SK-N-SH (cell line): ENCODE measurements at regions not wholly inside any gene's neighbourhood (a gene's known extent, or its start where the extent isn't known, plus 50 kb on each side); places are given as distances from the start of the nearest gene placed in this dataset.

Experiments used
- CTCF ChIA-PET: fragments of 300-600, 350-600 bp; formaldehyde crosslinking; extraction: SDS; loops from one replicate; lab custom pipeline; 2021; lab: Yijun Ruan, JAX
- POLR2A ChIA-PET: fragments of 350-600 bp; sonication (Branson Sonifier 250); formaldehyde crosslinking; extraction: SDS; loops from one replicate; lab custom pipeline; 2020; ENCODE audit warnings: antibody characterized with exemption, inconsistent platforms; lab: Yijun Ruan, JAX
- DNase-seq: peaks from one replicate; pipeline ENCODE4 v3.0.0; 2012
- H2AFZ ChIP-seq: fragments of 200-600 bp; sonication (generic); 2 replicates; pipeline ENCODE4 v1.8.1; 2016; ENCODE audit warnings: antibody characterized with exemption, mild to moderate bottlenecking, low read depth
- H3F3A ChIP-seq: fragments of 200-600 bp; sonication (generic); replicated peaks from 2 replicates; pipeline ENCODE3; 2016; ENCODE audit warnings: antibody characterized with exemption, mild to moderate bottlenecking; ENCODE audit not compliant: insufficient read depth
- H3K27ac ChIP-seq, 2 experiments: fragments of 200-500 bp in 1 of 2; fragments of 200-600 bp in 1 of 2; sonication (Bioruptor generic) in 1 of 2; sonication (generic), shearing (Covaris generic) in 1 of 2; 2 replicates each; pipeline versions ENCODE4 v1.5.1 to v1.6.1; 2014 to 2016; ENCODE audit warnings: low read depth in 2 of 2, inconsistent platforms in 1 of 2, low read length in 1 of 2, mild to moderate bottlenecking in 1 of 2, mixed read lengths in 1 of 2
- H3K27me3 ChIP-seq: fragments of 200-600 bp; sonication (generic), shearing (Covaris generic); 2 replicates; pipeline ENCODE4 v1.6.1; 2016; ENCODE audit warnings: mixed run types; ENCODE audit not compliant: insufficient read depth
- H3K36me3 ChIP-seq, 2 experiments: fragments of 200-500 bp in 1 of 2; fragments of 200-600 bp in 1 of 2; sonication (Bioruptor generic) in 1 of 2; sonication (generic) in 1 of 2; replicated peaks in 1 of 2; 2 replicates each; pipeline versions ENCODE3 to v1.5.1; 2014 to 2016; ENCODE audit warnings: low read length in 1 of 2, mild to moderate bottlenecking in 1 of 2; ENCODE audit not compliant: insufficient read depth in 2 of 2, control insufficient read depth in 1 of 2
- H3K4me1 ChIP-seq, 2 experiments: fragments of 200-500 bp in 1 of 2; fragments of 200-600 bp in 1 of 2; sonication (Bioruptor generic) in 1 of 2; sonication (generic), shearing (Covaris generic) in 1 of 2; 2 replicates each; pipeline versions ENCODE4 v1.5.1 to v1.6.1; 2014 to 2016; ENCODE audit warnings: low read depth in 1 of 2, low read length in 1 of 2, mixed run types in 1 of 2; ENCODE audit not compliant: insufficient read depth in 2 of 2, control insufficient read depth in 1 of 2
- H3K4me2 ChIP-seq: fragments of 200-600 bp; sonication (generic), shearing (Covaris generic); 2 replicates; pipeline ENCODE4 v1.6.1; 2017; ENCODE audit warnings: mixed run types
- H3K4me3 ChIP-seq, 2 experiments: fragments of 200-500 bp in 1 of 2; fragments of 200-600 bp in 1 of 2; sonication (Bioruptor generic) in 1 of 2; sonication (generic), shearing (Covaris generic) in 1 of 2; 2 replicates each; pipeline versions ENCODE4 v1.5.1 to v1.8.1; 2014 to 2016; ENCODE audit warnings: low read depth in 2 of 2, inconsistent platforms in 1 of 2, low read length in 1 of 2, mild to moderate bottlenecking in 1 of 2, mixed read lengths in 1 of 2, moderate library complexity in 1 of 2
- H3K79me2 ChIP-seq: fragments of 200-600 bp; sonication (generic); 2 replicates; pipeline ENCODE4 v1.8.1; 2017; ENCODE audit warnings: mild to moderate bottlenecking; ENCODE audit not compliant: insufficient read depth
- H3K9ac ChIP-seq: fragments of 200-600 bp; sonication (generic); 2 replicates; pipeline ENCODE4 v1.6.1; 2017; ENCODE audit warnings: mixed run types
- H3K9me2 ChIP-seq: fragments of 200-600 bp; sonication (generic); 2 replicates; pipeline ENCODE4 v1.6.1; 2017; ENCODE audit warnings: mixed run types
- H3K9me3 ChIP-seq: fragments of 200-600 bp; sonication (generic); 2 replicates; pipeline ENCODE4 v1.6.1; 2017; ENCODE audit warnings: mixed run types, mild to moderate bottlenecking, moderate library complexity
- H4K20me1 ChIP-seq: fragments of 200-600 bp; sonication (generic); 2 replicates; pipeline ENCODE4 v1.6.1; 2017; ENCODE audit warnings: mild to moderate bottlenecking, mixed run types; ENCODE audit not compliant: insufficient read depth
- ELF1 ChIP-seq: IDR thresholded peaks from 2 replicates; pipeline ENCODE4 v1.4.0; 2012
- EP300 ChIP-seq, 2 experiments: IDR thresholded peaks; 2 replicates each; pipeline versions ENCODE4 v1.4.0 to v1.6.1; 2012; ENCODE audit warnings: borderline replicate concordance in 1 of 2, low read depth in 1 of 2, low read length in 1 of 2
- EZH2phosphoT487 ChIP-seq: fragments of 200-600 bp; sonication (generic); IDR thresholded peaks from 2 replicates; pipeline ENCODE4 v1.6.1; 2017; ENCODE audit warnings: low read depth, mixed run types, mild to moderate bottlenecking, antibody characterized with exemption, moderate library complexity, borderline replicate concordance
- FOSL2 ChIP-seq: IDR thresholded peaks from 2 replicates; pipeline ENCODE4 v1.4.0; 2012; ENCODE audit warnings: low read depth, mild to moderate bottlenecking, moderate library complexity, borderline replicate concordance
- FOXJ3 ChIP-seq: sonication (generic); formaldehyde crosslinking; IDR thresholded peaks from 2 replicates; pipeline ENCODE4 v1.5.1; 2020; ENCODE audit warnings: mild to moderate bottlenecking, missing genetic modification reagents
- FOXM1 ChIP-seq: IDR thresholded peaks from 2 replicates; pipeline ENCODE4 v1.4.0; 2012; ENCODE audit warnings: low read depth, mild to moderate bottlenecking
- IRF3 ChIP-seq: fragments of 150-350 bp; IDR thresholded peaks from 2 replicates; pipeline ENCODE4 v1.6.1; 2016; ENCODE audit warnings: mild to moderate bottlenecking, low read depth, low read length
- JUND ChIP-seq: IDR thresholded peaks from 2 replicates; pipeline ENCODE4 v1.4.0; 2012
- MAX ChIP-seq: IDR thresholded peaks from 2 replicates; pipeline ENCODE4 v1.4.0; 2012; ENCODE audit warnings: low read depth
- MXI1 ChIP-seq: IDR thresholded peaks from 2 replicates; pipeline ENCODE4 v1.6.1; 2012; ENCODE audit warnings: mild to moderate bottlenecking, low read depth, low read length, improper control_type of control experiment
- NFIC ChIP-seq: IDR thresholded peaks from 2 replicates; pipeline ENCODE4 v1.4.0; 2012; ENCODE audit warnings: borderline replicate concordance
- PBX3 ChIP-seq: IDR thresholded peaks from 2 replicates; pipeline ENCODE4; 2012
- RCOR1 ChIP-seq: fragments of 150-350 bp; IDR thresholded peaks from 2 replicates; pipeline ENCODE4 v1.6.1; 2017; ENCODE audit warnings: antibody characterized with exemption, low read length
- RFX5 ChIP-seq: IDR thresholded peaks from 2 replicates; pipeline ENCODE4 v1.6.1; 2012; ENCODE audit warnings: mild to moderate bottlenecking, improper control_type of control experiment, low read length
- RXRA ChIP-seq: IDR thresholded peaks from 2 replicates; pipeline ENCODE4 v1.4.0; 2012; ENCODE audit warnings: low read depth, mild to moderate bottlenecking, borderline replicate concordance
- SIN3A ChIP-seq: IDR thresholded peaks from 2 replicates; pipeline ENCODE4 v1.6.1; 2012; ENCODE audit warnings: low read depth, mild to moderate bottlenecking, low read length, moderate library complexity, borderline replicate concordance
- TEAD4 ChIP-seq: IDR thresholded peaks from 2 replicates; pipeline ENCODE4 v1.4.0; 2012; ENCODE audit warnings: mild to moderate bottlenecking, borderline replicate concordance; ENCODE audit not compliant: insufficient read depth
- USF2 ChIP-seq: fragments of 150-350 bp; IDR thresholded peaks from 2 replicates; pipeline ENCODE4 v1.6.1; 2017; ENCODE audit warnings: antibody characterized with exemption, low read length, low read depth, borderline replicate concordance
- YY1 ChIP-seq: IDR thresholded peaks from 2 replicates; pipeline ENCODE4 v1.4.0; 2012; ENCODE audit warnings: low read depth, mild to moderate bottlenecking
- ZBTB33 ChIP-seq: IDR thresholded peaks from 2 replicates; pipeline ENCODE4 v1.4.0; 2012; ENCODE audit warnings: low read depth, borderline replicate concordance
- WGBS: methylation state at CpG from one replicate; pipeline ENCODE4 v1.1.6; 2017; ENCODE audit warnings: low lambda C conversion rate; 5-methylcytosine and 5-hydroxymethylcytosine counted together

GRCh38 chr20:23174821-23175220 lies 88.7 kb upstream of the CD93 start:
- Histone ChIP-seq H3K4me2 (no peak overlapping the region), H3K27me3 (peaks cover 9% of the 10 kb centered on the region; the same call in 1 of the 2 replicates), H3K9ac (no peak overlapping the region), H3K27ac (no peak overlapping the region), H4K20me1 (no peaks in the 10 kb centered on the region), H2AFZ (no peak overlapping the region), H3F3A (no peaks in the 10 kb centered on the region), H3K79me2 (no peaks in the 10 kb centered on the region), H3K36me3 (no peaks in the 10 kb centered on the region), H3K9me2 (0 out of 2 replicates have a peak, but pooled peaks cover 2% of the 10 kb centered on the region), H3K4me3 (no peak overlapping the region), H3K9me3 (no peaks in the 10 kb centered on the region; the same call in 1 of the 2 replicates), H3K4me1 (no peaks in the 10 kb centered on the region)
- ChIA-PET CTCF (no interaction called here), POLR2A (no interaction called here)
- 56% methylated on average over 3 of the region's 3 CpGs for WGBS
- TF ChIP-seq RCOR1 (no peak), EP300 (IDR thresholded peaks at IDR 0.05; ENCODE audit: borderline replicate concordance in 1 of 2, low read depth in 1 of 2, low read length in 1 of 2) (no peak), FOSL2 (no peak), RXRA (no peak), FOXM1 (no peak), RFX5 (no peak), YY1 (no peak), IRF3 (no peak), TEAD4 (no peak), ZBTB33 (no peak), MAX (no peak), PBX3 (no peak), JUND (no peak), EZH2phosphoT487 (no peak), FOXJ3 (CRISPR knock-in tag) (no peak), NFIC (no peak), ELF1 (no peak), SIN3A (no peak), USF2 (no peak), MXI1 (no peak)
- no peak for DNase-seq
